Non-pigmented ciliary epithelial cell (primary cell): ENCODE measurements at regions not wholly inside any gene's neighbourhood (a gene's known extent, or its start where the extent isn't known, plus 50 kb on each side); places are given as distances from the start of the nearest gene placed in this dataset.
A peak's percentile ranks its signal among the peaks of the same experiment; 100 is the strongest.
"Not testable (repeated sequence)": the region's sequence is repeated elsewhere in the genome, so short reads cannot be mapped to it uniquely, and the experiment has no call there.

Experiments used
- DNase-seq: peaks from one replicate; pipeline ENCODE4 v3.0.0-alpha.2; 2010; ENCODE audit warnings: low read depth

GRCh38 chr11:96447208-96448110 lies 57.6 kb downstream of the JRKL start:
- no peak for DNase-seq

GRCh38 chr11:96448225-96448624 lies 58.4 kb downstream of the JRKL start:
- no peak for DNase-seq

GRCh38 chr11:96456111-96456510 lies 66.3 kb downstream of the JRKL start:
- no peak for DNase-seq

GRCh38 chr11:96459751-96460150 lies 69.9 kb downstream of the JRKL start:
- DNase-seq: no peak

GRCh38 chr11:96461871-96462270 lies 72.1 kb downstream of the JRKL start:
- DNase-seq: no peak

- peak; percentile 55 for DNase-seq
Measured at GRCh38 chr11:96464700-96465307, 75.0 kb downstream of the JRKL start.

GRCh38 chr11:96465512-96465911 lies 75.7 kb downstream of the JRKL start:
- DNase-seq: no peak

GRCh38 chr11:96466607-96467006 lies 76.8 kb downstream of the JRKL start:
- DNase-seq: no peak

- no peak for DNase-seq
Measured at GRCh38 chr11:96469776-96470175, 80.0 kb downstream of the JRKL start.

- no peak for DNase-seq
Measured at GRCh38 chr11:96470521-96470920, 80.7 kb downstream of the JRKL start.

- no peak for DNase-seq
Measured at GRCh38 chr11:96472085-96472484, 82.3 kb downstream of the JRKL start.

GRCh38 chr11:96474263-96474662 lies 84.5 kb downstream of the JRKL start:
- no peak for DNase-seq

- DNase-seq: no peak
Measured at GRCh38 chr11:96481204-96481603, 91.4 kb downstream of the JRKL start.

- no peak for DNase-seq
Measured at GRCh38 chr11:96481771-96482170, 92.0 kb downstream of the JRKL start.

- no peak for DNase-seq
Measured at GRCh38 chr11:96482193-96482592, 92.4 kb downstream of the JRKL start.

- no peak for DNase-seq
Measured at GRCh38 chr11:96483374-96483955, 93.7 kb downstream of the JRKL start.

GRCh38 chr11:96484361-96484760 lies 94.5 kb downstream of the JRKL start:
- DNase-seq: no peak

GRCh38 chr11:96486890-96487611 lies 97.2 kb downstream of the JRKL start:
- peak; percentile 8 for DNase-seq

- not testable (repeated sequence) for DNase-seq
Measured at GRCh38 chr11:96488911-96489310, 99.1 kb downstream of the JRKL start.

GRCh38 chr11:96500440-96500839 lies 110.6 kb downstream of the JRKL start:
- DNase-seq: no peak

- DNase-seq: no peak
Measured at GRCh38 chr11:96506041-96506440, 116.2 kb downstream of the JRKL start.

- DNase-seq: no peak
Measured at GRCh38 chr11:96506953-96507354, 117.1 kb downstream of the JRKL start.
